Liver (tissue), 8 donors: ENCODE measurements at regions not wholly inside any gene's neighbourhood (a gene's known extent, or its start where the extent isn't known, plus 50 kb on each side); places are given as distances from the start of the nearest gene placed in this dataset.

Source experiments
- DNase-seq: peaks from one replicate; pipeline ENCODE4 v3.0.0-alpha.2; 2017; ENCODE audit warnings: low spot score
- H3K27ac ChIP-seq, 2 donors: one replicate each; pipeline ENCODE4 v1.7.0; 2013; ENCODE audit warnings: inconsistent platforms in 2 of 2, low read length in 2 of 2, control low read depth in 1 of 2, low read depth in 1 of 2, mild to moderate bottlenecking in 1 of 2
- H3K27me3 ChIP-seq, 4 donors: one replicate each; pipeline versions ENCODE4 v1.6.1 to v1.7.0; 2013; ENCODE audit warnings: low read length in 3 of 4, inconsistent platforms in 1 of 4, mild to moderate bottlenecking in 1 of 4, moderate library complexity in 1 of 4; ENCODE audit not compliant: control insufficient read depth in 4 of 4, insufficient read depth in 4 of 4
- H3K36me3 ChIP-seq, 4 donors: one replicate each; pipeline versions ENCODE4 v1.6.1 to v1.7.0; 2013; ENCODE audit warnings: low read length in 3 of 4, mild to moderate bottlenecking in 3 of 4, low read depth in 1 of 4, moderate library complexity in 1 of 4; ENCODE audit not compliant: control insufficient read depth in 4 of 4, insufficient read depth in 3 of 4
- H3K4me1 ChIP-seq, 4 donors: one replicate each; pipeline versions ENCODE4 v1.6.1 to v1.7.0; 2013; ENCODE audit warnings: low read length in 3 of 4, mild to moderate bottlenecking in 3 of 4, moderate library complexity in 1 of 4; ENCODE audit not compliant: control insufficient read depth in 4 of 4, insufficient read depth in 4 of 4
- H3K4me3 ChIP-seq, 3 donors: one replicate each; pipeline versions ENCODE4 v1.6.1 to v1.7.0; 2013; ENCODE audit warnings: low read length in 3 of 3, control low read depth in 1 of 3, low read depth in 1 of 3, mild to moderate bottlenecking in 1 of 3
- H3K9ac ChIP-seq, 2 donors: one replicate each; pipeline ENCODE4 v1.7.0; 2013; ENCODE audit warnings: low read length in 2 of 2, mild to moderate bottlenecking in 2 of 2, moderate library complexity in 2 of 2, control low read depth in 1 of 2, low read depth in 1 of 2
- H3K9me3 ChIP-seq, 4 donors: one replicate each; pipeline versions ENCODE4 v1.6.1 to v1.7.0; 2013; ENCODE audit warnings: low read length in 3 of 4; ENCODE audit not compliant: control insufficient read depth in 4 of 4
- ATF3 ChIP-seq: IDR thresholded peaks from 2 replicates; pipeline ENCODE4 v1.6.1; 2016; ENCODE audit warnings: antibody characterized with exemption
- CTCF ChIP-seq: fragments of 150-350 bp; IDR thresholded peaks from 2 replicates; pipeline ENCODE4 v1.5.1; 2017; ENCODE audit warnings: improper control_type of control experiment, low read depth, low read length; ENCODE audit not compliant: missing input control
- EGR1 ChIP-seq, 2 donors: IDR thresholded peaks; 2 replicates each; pipeline ENCODE4 v1.6.1; 2016 to 2018; ENCODE audit warnings: antibody characterized with exemption in 2 of 2, low read depth in 2 of 2
- FOXA1 ChIP-seq: IDR thresholded peaks from 2 replicates; pipeline ENCODE4 v1.6.1; 2016; ENCODE audit warnings: antibody characterized with exemption
- FOXA2 ChIP-seq: IDR thresholded peaks from 2 replicates; pipeline ENCODE4 v1.6.1; 2016; ENCODE audit warnings: antibody characterized with exemption
- GABPA ChIP-seq, 2 donors: IDR thresholded peaks in 1 of 2; conservative IDR thresholded peaks in 1 of 2; 2 replicates each; pipeline ENCODE4 v1.6.1; 2016; ENCODE audit warnings: antibody characterized with exemption in 2 of 2, mild to moderate bottlenecking in 1 of 2, moderate library complexity in 1 of 2
- HNF4A ChIP-seq, 2 donors: conservative IDR thresholded peaks; 2 replicates each; pipeline ENCODE4 v1.6.1; 2016; ENCODE audit warnings: antibody characterized with exemption in 2 of 2, mild to moderate bottlenecking in 2 of 2
- HNF4G ChIP-seq: IDR thresholded peaks from 2 replicates; pipeline ENCODE4 v1.6.1; 2016; ENCODE audit warnings: antibody characterized with exemption
- JUND ChIP-seq, 2 donors: IDR thresholded peaks; 2 replicates each; pipeline ENCODE4 v1.6.1; 2016; ENCODE audit warnings: antibody characterized with exemption in 2 of 2
- MAX ChIP-seq: IDR thresholded peaks from 2 replicates; pipeline ENCODE4 v1.6.1; 2016; ENCODE audit warnings: antibody characterized with exemption
- NR2F2 ChIP-seq: IDR thresholded peaks from 2 replicates; pipeline ENCODE4 v1.6.1; 2016; ENCODE audit warnings: antibody characterized with exemption
- RAD21 ChIP-seq, 2 donors: IDR thresholded peaks; 2 replicates each; pipeline ENCODE4 v1.6.1; 2016; ENCODE audit warnings: antibody characterized with exemption in 2 of 2, mild to moderate bottlenecking in 2 of 2
- REST ChIP-seq: IDR thresholded peaks from 2 replicates; pipeline ENCODE4 v1.6.1; 2016; ENCODE audit warnings: antibody characterized with exemption, mild to moderate bottlenecking
- RXRA ChIP-seq, 2 donors: IDR thresholded peaks; 2 replicates each; pipeline ENCODE4 v1.6.1; 2017 to 2018; ENCODE audit warnings: antibody characterized with exemption in 2 of 2, mild to moderate bottlenecking in 1 of 2
- SP1 ChIP-seq: IDR thresholded peaks from 2 replicates; pipeline ENCODE4 v1.6.1; 2018; ENCODE audit warnings: antibody characterized with exemption, mild to moderate bottlenecking
- TAF1 ChIP-seq: conservative IDR thresholded peaks from 2 replicates; pipeline ENCODE4 v1.6.1; 2016; ENCODE audit warnings: antibody characterized with exemption, mild to moderate bottlenecking
- YY1 ChIP-seq: IDR thresholded peaks from 2 replicates; pipeline ENCODE4 v1.6.1; 2016; ENCODE audit warnings: antibody characterized with exemption, mild to moderate bottlenecking
- ZBTB33 ChIP-seq: IDR thresholded peaks from 2 replicates; pipeline ENCODE4 v1.6.1; 2016; ENCODE audit warnings: antibody characterized with exemption
- WGBS: extraction: QIAGEN DNeasy Blood & Tissue Kit; methylation state at CpG from one replicate; pipeline ENCODE4 v1.1.7; 2013; 5-methylcytosine and 5-hydroxymethylcytosine counted together
- donor health status: healthy.
- donor health status: healthy.
- donor health status: healthy.
- donor health status: healthy.
- donor health status: healthy.

GRCh38 chr16:80171199-80171598 lies 369.6 kb upstream of the DYNLRB2 start:
- DNase-seq, result no peak

More at GRCh38 chr16:80171199-80171598, 369.6 kb upstream of the DYNLRB2 start:
- WGBS, result 80% methylated on average over 4 of the region's 4 CpGs
- no peaks in the 10 kb centered on the region for H3K27me3 ChIP-seq
- H3K36me3 ChIP-seq, result no peaks in the 10 kb centered on the region
- H3K9ac ChIP-seq, result no peak overlapping the region
- TF ChIP-seq MAX (no peak), FOXA1 (no peak), JUND (IDR thresholded peaks at IDR 0.05) (no peak), ZBTB33 (no peak), RAD21 (IDR thresholded peaks at IDR 0.05) (no peak), ATF3 (no peak), NR2F2 (no peak), REST (no peak), YY1 (no peak), TAF1 (no peak), EGR1 (IDR thresholded peaks at IDR 0.05; ENCODE audit: low read depth in 2 of 2) (no peak), HNF4G (no peak), RXRA (IDR thresholded peaks at IDR 0.05) (no peak), HNF4A (conservative IDR thresholded peaks at IDR 0.05) (no peak), FOXA2 (no peak), CTCF (no peak), SP1 (no peak), GABPA (IDR thresholded peaks at IDR 0.05 in 1 of 2, conservative IDR thresholded peaks at IDR 0.05 in 1 of 2) (no peak)
- H3K4me1 ChIP-seq, result no peaks in the 10 kb centered on the region
- H3K9me3 ChIP-seq, result peaks cover 0 to 3% (median 0%) of the 10 kb centered on the region in 4 donors
- no peak overlapping the region for H3K27ac ChIP-seq
- H3K4me3 ChIP-seq, result no peak overlapping the region
